GM08714 (cell line): ENCODE measurements at regions not wholly inside any gene's neighbourhood (a gene's known extent, or its start where the extent isn't known, plus 50 kb on each side); places are given as distances from the start of the nearest gene placed in this dataset.
"Not testable (repeated sequence)": the region's sequence is repeated elsewhere in the genome, so short reads cannot be mapped to it uniquely, and the experiment has no call there.

ENCODE experiments used
- H3K4me3 ChIP-seq: fragments of 200-500 bp; sonication (Bioruptor generic); 2 replicates; pipeline ENCODE4 v1.5.1; 2014; ENCODE audit warnings: mild to moderate bottlenecking, low read length, inconsistent platforms
- ZNF274 ChIP-seq: IDR thresholded peaks from 2 replicates; pipeline ENCODE4 v1.6.1; 2012; ENCODE audit warnings: mild to moderate bottlenecking, low read depth, low read length

DNA sequence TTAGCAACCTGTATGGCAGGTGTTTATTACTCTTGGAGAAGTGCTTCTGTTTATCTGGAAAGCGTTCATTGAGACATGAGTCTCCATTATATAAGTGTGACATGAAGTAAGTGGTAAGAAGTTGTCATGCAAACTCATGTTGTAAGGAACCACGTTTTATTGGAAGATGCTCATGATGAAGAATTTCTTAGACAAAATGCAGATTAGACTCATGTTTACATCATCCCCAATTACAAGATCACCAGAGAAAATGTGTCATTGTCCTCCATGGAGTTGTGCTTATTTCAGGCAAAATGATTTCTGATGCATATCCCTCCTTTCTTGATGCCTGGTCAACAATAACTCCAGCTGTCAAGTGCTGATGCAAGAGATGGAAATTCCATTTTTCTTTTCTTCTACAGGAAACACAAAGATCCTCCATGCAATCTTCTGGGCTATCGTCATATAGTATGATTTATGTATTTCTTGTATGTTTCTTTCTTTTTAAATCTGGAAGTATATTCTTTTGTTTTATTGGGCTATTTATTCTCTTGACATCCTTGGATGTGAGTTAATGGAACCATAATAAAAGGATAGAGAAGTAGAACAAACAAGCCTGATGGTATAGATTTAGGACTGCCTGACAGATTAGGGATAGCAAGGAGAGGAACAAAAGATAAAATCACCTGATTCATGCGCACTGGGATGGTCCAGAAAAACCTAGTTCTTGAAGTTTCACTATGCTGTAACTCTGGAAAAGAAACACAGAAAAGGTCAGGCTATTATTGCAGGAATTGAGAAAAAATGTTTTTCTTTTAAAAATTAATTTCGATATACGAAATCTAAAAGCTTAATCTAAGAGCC lies 50.7 kb upstream of the DIAPH3 start:
- no peak overlapping the region for H3K4me3 ChIP-seq
- TF ChIP-seq ZNF274, result no peak

DNA sequence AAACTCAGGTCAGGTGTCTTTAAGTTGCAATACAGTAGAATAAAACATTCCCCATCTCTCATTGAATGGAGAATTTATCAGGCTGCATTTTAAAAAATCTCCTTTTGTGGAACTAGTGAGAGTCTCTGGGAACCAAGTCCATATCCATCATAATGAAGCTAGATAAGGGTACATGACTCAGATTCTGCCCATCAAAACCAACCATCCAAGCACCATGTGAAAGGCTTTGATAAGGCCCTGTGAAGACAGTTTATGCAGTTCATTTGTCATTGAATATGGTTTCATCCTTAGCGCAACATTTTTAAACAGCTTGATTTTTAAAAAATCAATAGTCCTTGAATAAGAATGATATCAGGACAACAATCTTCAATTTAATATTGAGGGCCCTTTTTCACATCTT lies 56.3 kb upstream of the DIAPH3 start:
- no peak for TF ChIP-seq ZNF274
- H3K4me3 ChIP-seq, result no peak overlapping the region

DNA sequence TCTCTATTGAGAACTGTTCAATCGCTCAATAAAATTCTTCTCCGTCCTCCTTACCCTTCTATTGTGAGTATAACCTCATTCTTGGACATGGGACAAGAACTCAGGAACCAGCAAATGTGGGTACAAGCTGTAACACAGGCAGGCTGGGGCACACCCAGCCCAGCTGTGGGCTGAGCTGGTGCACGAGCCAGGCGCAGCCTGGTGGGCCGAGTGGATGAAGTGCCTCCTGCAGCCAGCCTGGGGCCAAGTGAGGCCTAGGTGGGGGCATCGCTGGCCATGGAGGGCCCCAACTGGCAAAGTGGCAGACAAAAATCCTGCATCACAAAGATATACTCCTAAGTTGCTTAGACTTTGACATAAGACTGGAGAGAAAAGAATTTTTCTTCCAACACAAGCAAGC lies 57.9 kb upstream of the DIAPH3 start:
- H3K4me3 ChIP-seq, result no peak overlapping the region
- no peak for TF ChIP-seq ZNF274

DNA sequence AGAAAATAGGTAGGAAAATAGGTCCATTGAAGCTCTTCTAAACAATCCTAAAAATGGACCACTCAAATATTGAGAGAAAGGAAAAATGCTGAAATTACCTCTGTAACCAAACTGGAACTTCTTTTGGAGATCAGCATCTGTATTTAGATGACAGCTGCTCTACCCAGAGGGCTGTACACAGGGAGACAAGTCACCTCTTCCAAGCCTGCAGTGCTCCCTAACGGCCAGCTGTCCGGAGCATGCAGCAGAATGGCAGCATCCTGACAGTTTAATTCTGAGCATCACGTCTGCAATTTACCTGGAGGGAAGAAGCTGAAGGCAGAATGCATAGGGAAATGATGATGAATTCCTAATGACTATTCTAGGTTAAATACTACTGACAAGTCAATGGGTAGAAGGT lies 62.8 kb upstream of the DIAPH3 start:
- H3K4me3 ChIP-seq, result no peak overlapping the region
- no peak for TF ChIP-seq ZNF274

DNA sequence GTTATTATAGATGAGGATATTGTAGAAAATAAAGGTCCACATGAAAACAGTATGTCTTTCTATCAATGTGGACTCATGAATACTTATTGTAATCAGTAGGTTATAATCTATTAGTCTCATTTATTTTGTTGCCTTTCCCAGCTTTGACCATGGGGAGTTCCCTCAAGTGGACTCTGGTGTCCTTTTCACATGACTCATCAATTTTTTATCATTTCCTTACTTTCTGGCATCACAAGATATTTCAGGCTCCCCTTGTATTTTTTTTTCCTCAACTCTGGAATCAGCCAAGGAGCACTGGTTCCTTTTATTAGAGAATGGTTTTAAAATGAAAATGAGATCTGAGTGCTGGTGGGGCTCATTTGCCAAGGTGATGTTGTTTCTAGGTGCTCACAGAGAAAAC lies 63.4 kb upstream of the DIAPH3 start:
- no peak for TF ChIP-seq ZNF274

DNA sequence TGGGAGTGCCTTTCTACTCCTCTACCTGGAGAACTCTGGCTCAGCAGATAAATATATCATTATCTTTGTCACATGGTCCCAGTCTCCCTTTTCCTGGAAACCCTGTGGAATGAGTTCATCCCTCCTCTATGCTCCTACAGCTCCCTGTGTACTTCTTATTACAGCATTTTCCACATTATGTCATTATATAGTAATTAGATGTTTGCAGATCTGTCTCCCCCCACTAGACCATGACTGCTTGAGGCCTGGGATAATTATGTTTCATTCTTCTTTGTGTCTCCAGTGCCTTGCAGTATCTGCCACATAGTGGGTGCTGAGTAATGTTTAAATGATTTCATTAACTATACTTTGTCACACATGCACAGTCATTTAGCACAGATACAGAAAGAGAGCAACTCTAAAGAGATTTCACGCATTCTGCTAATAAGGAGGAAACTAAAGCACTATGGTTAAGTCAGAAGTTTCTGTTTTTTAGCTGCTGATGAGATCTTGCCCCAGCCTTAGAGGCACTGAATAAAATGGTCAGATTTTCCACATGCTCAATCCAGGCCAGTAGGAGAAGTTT lies 66.1 kb upstream of the DIAPH3 start:
- no peak overlapping the region for H3K4me3 ChIP-seq
- no peak for TF ChIP-seq ZNF274

More for the DNA sequence above, 63.4 kb upstream of the DIAPH3 start:
- H3K4me3 ChIP-seq, result no peak overlapping the region

DNA sequence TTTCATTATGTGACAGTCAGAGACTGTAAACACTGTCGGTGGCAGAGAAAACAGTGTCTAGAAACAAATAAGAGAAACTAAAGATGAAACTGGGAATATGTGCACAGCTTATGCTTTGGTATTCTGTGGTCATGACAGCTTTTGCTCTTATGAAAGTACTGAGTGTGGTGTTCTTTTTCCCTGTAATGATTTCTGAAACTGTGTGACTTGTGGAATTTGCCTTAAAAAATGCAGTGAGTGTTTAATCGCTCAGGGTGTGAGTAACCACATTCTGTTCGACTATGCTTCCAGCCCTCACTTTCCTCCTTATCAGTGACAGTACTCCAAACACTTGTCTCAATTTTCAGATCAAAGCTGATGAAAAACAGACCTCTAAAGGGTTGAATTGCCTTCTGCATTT lies 66.9 kb upstream of the DIAPH3 start:
- no peak for TF ChIP-seq ZNF274
- no peak overlapping the region for H3K4me3 ChIP-seq

DNA sequence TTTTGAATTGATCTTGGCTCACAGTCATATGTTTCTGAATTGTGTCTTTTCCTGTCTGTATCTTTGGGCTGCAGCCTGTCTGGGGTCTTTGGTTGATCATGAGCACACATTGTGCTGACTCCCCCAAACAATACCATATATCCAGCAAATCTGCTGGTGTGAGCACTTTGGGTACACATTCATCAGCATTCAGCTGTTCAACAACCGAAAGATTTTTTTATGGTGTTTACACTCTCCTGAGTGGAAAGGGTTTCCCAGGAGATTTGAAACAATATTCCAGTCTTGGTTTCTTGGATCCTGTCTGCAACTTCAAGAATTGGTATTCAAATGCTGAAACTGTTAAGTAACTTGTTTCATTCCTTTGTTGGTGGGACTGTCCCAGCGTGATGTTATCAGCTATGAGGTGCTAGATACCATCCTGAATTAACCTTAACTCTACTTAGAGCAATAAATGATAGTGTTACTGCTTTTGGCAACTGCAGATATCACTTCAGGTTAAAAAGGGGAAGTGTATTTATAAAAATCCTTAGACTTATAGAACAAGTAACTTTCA lies 78.4 kb upstream of the DIAPH3 start:
- H3K4me3 ChIP-seq, result no peak overlapping the region
- TF ChIP-seq ZNF274, result no peak

DNA sequence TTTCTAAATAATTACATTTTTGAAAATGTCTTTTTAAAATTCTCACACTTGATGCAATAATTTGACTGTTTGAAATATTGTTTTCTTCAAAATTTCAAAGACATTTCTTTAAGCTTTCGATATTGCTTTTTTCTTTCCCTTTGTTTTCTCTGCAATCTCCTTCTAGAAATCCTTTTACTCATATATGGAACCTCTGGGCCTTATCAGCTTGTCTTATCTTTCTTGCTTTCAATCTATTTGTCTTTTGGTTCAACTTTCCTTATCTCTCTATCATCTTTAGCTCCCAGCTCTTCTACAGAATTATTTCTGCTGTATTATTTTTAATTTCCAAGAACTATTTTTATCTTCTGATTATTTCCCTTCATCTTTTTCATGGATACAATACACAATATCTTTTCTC lies 80.7 kb upstream of the DIAPH3 start:
- TF ChIP-seq ZNF274, result no peak
- H3K4me3 ChIP-seq, result no peak overlapping the region

DNA sequence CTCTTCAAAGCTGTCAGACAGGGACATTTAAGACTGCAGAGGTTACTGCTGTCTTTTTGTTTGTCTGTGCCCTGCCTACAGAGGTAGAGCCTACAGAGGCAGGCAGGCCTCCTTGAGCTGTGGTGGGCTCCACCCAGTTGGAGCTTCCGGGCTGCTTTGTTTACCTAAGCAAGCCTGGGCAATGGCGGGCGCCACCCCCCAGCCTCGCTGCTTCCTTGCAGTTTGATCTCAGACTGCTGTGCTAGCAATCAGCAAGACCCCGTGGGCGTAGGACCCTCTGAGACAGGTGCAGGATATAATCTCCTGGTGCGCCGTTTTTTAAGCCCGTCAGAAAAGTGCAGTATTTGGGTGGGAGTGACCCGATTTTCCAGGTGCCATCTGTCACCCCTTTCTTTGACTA lies 87.7 kb upstream of the DIAPH3 start:
- not testable (repeated sequence) for H3K4me3 ChIP-seq

DNA sequence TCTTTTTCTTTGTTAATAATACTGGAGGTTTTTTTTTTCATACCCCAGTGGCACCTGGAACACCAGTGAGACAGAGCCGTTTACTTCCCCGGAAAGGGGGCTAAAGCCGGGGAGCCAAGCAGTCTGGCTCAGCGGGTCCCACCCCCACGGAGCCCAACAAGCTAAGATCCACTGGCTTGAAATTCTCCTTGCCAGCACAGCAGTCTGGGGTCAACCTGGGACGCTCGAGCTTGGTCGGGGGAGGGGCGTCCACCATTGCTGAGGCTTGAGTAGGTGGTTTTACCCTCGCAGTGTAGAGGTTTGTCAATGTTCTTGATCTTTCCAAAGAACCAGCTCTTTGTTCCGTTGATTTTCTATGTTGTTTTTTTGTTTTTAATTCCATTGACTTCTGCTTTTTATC lies 94.6 kb upstream of the DIAPH3 start:
- no peak overlapping the region for H3K4me3 ChIP-seq
- no peak for TF ChIP-seq ZNF274

DNA sequence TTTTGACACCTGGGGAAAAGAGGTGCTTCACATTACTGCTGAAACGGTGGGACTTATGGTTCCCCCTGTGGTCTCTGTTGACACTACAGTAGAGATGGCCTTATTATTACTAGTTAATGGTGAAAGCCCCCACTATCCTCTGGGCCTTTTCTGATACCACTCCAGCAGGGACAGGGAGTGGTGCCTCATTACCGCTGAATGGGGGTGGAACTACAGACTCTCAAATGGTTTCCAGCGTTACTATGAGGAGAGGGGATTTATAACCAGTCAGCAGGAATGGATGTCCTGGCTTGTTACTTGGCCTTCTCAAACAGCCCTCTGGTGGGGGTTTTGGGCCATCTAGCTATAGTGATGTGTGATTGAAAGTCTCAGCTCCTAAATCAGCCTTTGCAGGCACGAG lies 96.7 kb upstream of the DIAPH3 start:
- TF ChIP-seq ZNF274, result no peak
- no peak overlapping the region for H3K4me3 ChIP-seq

DNA sequence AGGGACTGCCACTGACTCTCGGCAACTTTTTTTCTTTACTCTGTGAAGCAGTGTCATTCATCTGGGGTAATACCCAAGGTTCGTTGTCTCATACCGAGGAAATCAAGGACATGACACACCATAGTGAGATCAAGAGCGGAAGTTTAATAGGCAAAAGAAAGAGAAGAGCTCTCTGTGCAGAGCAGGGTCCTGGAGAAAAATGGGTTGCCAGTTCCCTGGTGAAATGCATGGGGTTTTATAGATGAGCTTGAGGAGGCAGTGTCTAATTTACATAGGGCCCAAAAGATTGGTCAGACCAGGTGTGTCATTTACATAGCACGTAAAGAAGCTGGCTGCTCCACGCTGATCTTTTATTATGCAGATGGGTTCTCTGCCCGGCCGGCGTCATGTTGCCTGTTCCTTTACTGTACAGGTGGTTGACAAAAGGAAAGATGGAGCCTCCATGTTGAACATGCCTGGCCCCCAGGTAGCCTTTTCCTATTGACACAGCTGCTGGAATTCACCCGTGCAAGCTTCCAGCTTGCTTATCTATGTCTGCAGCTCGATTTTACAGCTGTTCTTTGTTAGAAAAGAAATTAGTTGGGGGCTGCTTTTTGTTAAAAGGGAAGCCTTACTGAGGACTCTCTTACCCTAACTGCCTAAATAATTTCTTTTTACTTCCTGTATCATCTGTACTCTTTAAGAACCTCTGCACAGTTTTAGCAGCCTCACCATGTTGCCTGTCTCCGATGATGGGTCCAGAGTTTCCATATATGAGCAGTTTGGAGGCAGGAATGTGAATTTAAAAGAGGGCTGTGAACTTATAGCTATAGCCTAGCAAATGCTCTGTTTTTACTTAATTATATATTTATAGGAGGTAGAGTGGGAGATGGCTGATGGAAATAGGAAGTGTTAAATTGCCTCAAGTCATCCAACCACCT lies 98.0 kb upstream of the DIAPH3 start:
- no peak for TF ChIP-seq ZNF274
- H3K4me3 ChIP-seq, result no peak overlapping the region

DNA sequence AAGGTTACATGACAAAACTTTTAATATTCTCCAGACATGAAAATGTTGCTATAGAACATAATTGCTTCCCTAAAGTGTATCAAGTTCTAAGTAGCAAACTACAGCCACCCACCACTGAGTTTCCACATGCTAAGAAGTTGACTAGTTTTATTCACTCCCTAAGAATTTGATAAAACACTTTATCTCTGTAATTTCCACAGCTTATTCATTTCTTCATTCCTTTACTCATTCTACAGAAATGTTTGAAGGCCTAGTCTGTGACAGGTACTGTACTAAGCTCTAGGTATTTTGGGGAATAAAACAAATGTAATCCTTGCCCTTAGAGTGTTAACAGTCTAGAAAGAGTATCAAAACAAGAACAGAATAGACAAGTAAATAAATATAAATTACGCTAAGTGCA lies 101.8 kb upstream of the DIAPH3 start:
- no peak for TF ChIP-seq ZNF274

More for the DNA sequence above, 101.8 kb upstream of the DIAPH3 start:
- H3K4me3 ChIP-seq, result no peak overlapping the region
